ENCODE measurements at regions not wholly inside any gene's neighbourhood (a gene's known extent, or its start where the extent isn't known, plus 50 kb on each side); places are given as distances from the start of the nearest gene placed in this dataset.

GRCh38 chr17:63066158-63066813 is 100.3 kb downstream of the TANC2 start:
- WGBS (ENCODE audit: extremely low coverage, insufficient read length, low lambda C conversion rate) = no CpG with 5 or more reads among the region's 4 CpGs
- H3K27me3 Mint-ChIP-seq (ENCODE audit: low read depth) = no peaks in the 10 kb centered on the region; the same call in 1 of the 2 replicates
- no peak overlapping the region for H2BK120ac ChIP-seq (ENCODE audit: low read depth, low read length, poor library complexity, severe bottlenecking)
- peaks cover 3% of the 10 kb centered on the region for H3K23me2 ChIP-seq (ENCODE audit: insufficient read length, low read depth, low read length, poor library complexity, severe bottlenecking)
- no peaks in the 10 kb centered on the region for H3K79me1 ChIP-seq (ENCODE audit: insufficient read depth, low read depth, low read length, poor library complexity, severe bottlenecking)
- no peak overlapping the region for H3K18ac ChIP-seq (ENCODE audit: insufficient read length, low read depth, low read length)
- no peak overlapping the region for H3K4me3 Mint-ChIP-seq
- peak overlapping the region in 1 of 3 experiments; percentile 72; a peak in 1 of 7 replicates for H3K27ac Mint-ChIP-seq
- H3K79me2 ChIP-seq (ENCODE audit: insufficient read depth, low read length) = no peaks in the 10 kb centered on the region
- H3K27me3 ChIP-seq (ENCODE audit: insufficient read depth, low read length) = no peaks in the 10 kb centered on the region
- no peak overlapping the region for H2AFZ ChIP-seq (ENCODE audit: low read length)
- no peak overlapping the region for H3K27ac ChIP-seq (ENCODE audit: insufficient read length, low read depth, low read length)
- TF ChIP-seq CTCF (conservative IDR thresholded peaks at IDR 0.05) = no peak
- H3K4me1 Mint-ChIP-seq = peaks cover 0 to 7% of the 10 kb centered on the region in 2 experiments; a peak in 1 of 4 replicates
- H2AK5ac ChIP-seq (ENCODE audit: insufficient read length, low read length) = no peak overlapping the region
- H4K20me1 ChIP-seq (ENCODE audit: control insufficient read depth, insufficient read depth, insufficient read length) = no peaks in the 10 kb centered on the region
- H3K23ac ChIP-seq (ENCODE audit: insufficient read length, low read depth, low read length) = no peak overlapping the region
- no peak overlapping the region for H2BK15ac ChIP-seq (ENCODE audit: low read depth, low read length)
- H3K56ac ChIP-seq (ENCODE audit: insufficient read length, low read depth, low read length) = no peak overlapping the region
- DNase-seq = no peak
- H3K9ac ChIP-seq (ENCODE audit: extremely low read depth, insufficient read length, low read length) = no peak overlapping the region
- no peaks in the 10 kb centered on the region for H3K36me3 Mint-ChIP-seq (ENCODE audit: insufficient read depth in 1 of 3, low read depth in 3 of 3)
- no peak overlapping the region for H2BK5ac ChIP-seq (ENCODE audit: insufficient read length, low read length)
- no peak overlapping the region; the same call in 1 of the 2 replicates for H3K14ac ChIP-seq (ENCODE audit: insufficient read depth, low read length)
- no peak overlapping the region for H2BK12ac ChIP-seq (ENCODE audit: insufficient read length, low read depth, low read length)
- H3K4me2 ChIP-seq (ENCODE audit: insufficient read depth, insufficient read length, low read length) = no peak overlapping the region
- no peak overlapping the region for H4K5ac ChIP-seq (ENCODE audit: insufficient read length, low read depth, low read length)
- H4K8ac ChIP-seq (replicated peaks; ENCODE audit: insufficient read length, low read depth, low read length) = no peak overlapping the region
- H3T11ph ChIP-seq (ENCODE audit: low read length) = no peak overlapping the region
- H3K9me3 ChIP-seq (ENCODE audit: control insufficient read depth, low read depth, low read length) = no peaks in the 10 kb centered on the region
- no peaks in the 10 kb centered on the region for H3K9me3 Mint-ChIP-seq
- H4K91ac ChIP-seq (ENCODE audit: insufficient read length, low read depth, low read length) = no peak overlapping the region
- H2BK20ac ChIP-seq (ENCODE audit: low read depth, low read length, poor library complexity, severe bottlenecking) = no peak overlapping the region
- no peak overlapping the region for H3K4ac ChIP-seq (ENCODE audit: low read depth, low read length)
- H3K4me1 ChIP-seq (ENCODE audit: insufficient read depth, low read length) = no peaks in the 10 kb centered on the region
